Activated CD8-positive, alpha-beta memory T cell treated with anti-CD3 and anti-CD28 coated beads, Interleukin-2, amount 50 U/mL, for 24 hours (primary cell): ENCODE measurements at regions not wholly inside any gene's neighbourhood (a gene's known extent, or its start where the extent isn't known, plus 50 kb on each side); places are given as distances from the start of the nearest gene placed in this dataset.

Source experiments
- DNase-seq: peaks from one replicate; pipeline ENCODE4 v3.0.0-alpha.2; 2020; ENCODE audit errors: extremely low read depth

GRCh38 chr14:55942076-55942654 lies 176.0 kb upstream of the PELI2 start:
- DNase-seq: no peak

- DNase-seq: no peak
Measured at GRCh38 chr14:55942826-55943225, 175.4 kb upstream of the PELI2 start.

GRCh38 chr14:55944757-55945156 lies 173.5 kb upstream of the PELI2 start:
- DNase-seq: no peak

GRCh38 chr14:55946231-55946630 lies 172.0 kb upstream of the PELI2 start:
- no peak for DNase-seq

- DNase-seq: no peak
Measured at GRCh38 chr14:55948399-55948798, 169.8 kb upstream of the PELI2 start.

GRCh38 chr14:55949708-55950107 lies 168.5 kb upstream of the PELI2 start:
- DNase-seq: no peak

- DNase-seq: no peak
Measured at GRCh38 chr14:55950135-55950534, 168.1 kb upstream of the PELI2 start.

GRCh38 chr14:55951341-55952206 lies 166.6 kb upstream of the PELI2 start:
- DNase-seq: no peak

- DNase-seq: no peak
Measured at GRCh38 chr14:55954108-55954507, 164.1 kb upstream of the PELI2 start.

- no peak for DNase-seq
Measured at GRCh38 chr14:55955175-55955574, 163.0 kb upstream of the PELI2 start.

- DNase-seq: no peak
Measured at GRCh38 chr14:55957950-55958349, 160.3 kb upstream of the PELI2 start.

- DNase-seq: no peak
Measured at GRCh38 chr14:55963295-55963694, 154.9 kb upstream of the PELI2 start.

- no peak for DNase-seq
Measured at GRCh38 chr14:55964091-55964490, 154.1 kb upstream of the PELI2 start.

- no peak for DNase-seq
Measured at GRCh38 chr14:55964821-55965220, 153.4 kb upstream of the PELI2 start.

- DNase-seq: no peak
Measured at GRCh38 chr14:55965851-55966250, 152.4 kb upstream of the PELI2 start.

GRCh38 chr14:55968741-55969140 lies 149.5 kb upstream of the PELI2 start:
- no peak for DNase-seq

GRCh38 chr14:55973285-55973800 lies 144.9 kb upstream of the PELI2 start:
- DNase-seq: no peak

- no peak for DNase-seq
Measured at GRCh38 chr14:55973911-55974630, 144.1 kb upstream of the PELI2 start.

GRCh38 chr14:55975281-55975910 lies 142.8 kb upstream of the PELI2 start:
- no peak for DNase-seq

- no peak for DNase-seq
Measured at GRCh38 chr14:55976219-55976618, 142.0 kb upstream of the PELI2 start.

GRCh38 chr14:55976655-55977054 lies 141.6 kb upstream of the PELI2 start:
- DNase-seq: no peak
